Activated T-cell treated with anti-CD3 and anti-CD28 coated beads, Interleukin-2, amount 50 U/mL, for 1 hour (primary cell): ENCODE measurements at regions not wholly inside any gene's neighbourhood (a gene's known extent, or its start where the extent isn't known, plus 50 kb on each side); places are given as distances from the start of the nearest gene placed in this dataset.

Experiments used
- DNase-seq: peaks from one replicate; pipeline ENCODE4 v3.0.0-alpha.2; 2020

GRCh38 chr5:155303120-155303519, 289.6 kb downstream of the KIF4B start:
- no peak for DNase-seq

GRCh38 chr5:155307229-155307628, 293.7 kb downstream of the KIF4B start:
- DNase-seq, result no peak

- no peak for DNase-seq
These were observed 294.7 kb downstream of the KIF4B start for GRCh38 chr5:155308289-155308688.

GRCh38 chr5:155309021-155309746, 295.6 kb downstream of the KIF4B start:
- no peak for DNase-seq

- no peak for DNase-seq
These were observed 298.2 kb downstream of the KIF4B start for GRCh38 chr5:155311721-155312120.

GRCh38 chr5:155313518-155313917, 300.0 kb downstream of the KIF4B start:
- DNase-seq, result no peak

- no peak for DNase-seq
These were observed 302.6 kb downstream of the KIF4B start for GRCh38 chr5:155316070-155316714.

GRCh38 chr5:155332618-155333017, 319.1 kb downstream of the KIF4B start:
- DNase-seq, result no peak

GRCh38 chr5:155342956-155343355, 329.4 kb downstream of the KIF4B start:
- DNase-seq, result no peak

GRCh38 chr5:155343468-155343867, 329.9 kb downstream of the KIF4B start:
- DNase-seq, result no peak

- DNase-seq, result no peak
These were observed 339.7 kb downstream of the KIF4B start for GRCh38 chr5:155353231-155353630.

GRCh38 chr5:155366096-155366495, 352.5 kb downstream of the KIF4B start:
- no peak for DNase-seq

- no peak for DNase-seq
These were observed 354.3 kb downstream of the KIF4B start for GRCh38 chr5:155367841-155368240.

GRCh38 chr5:155368490-155368889, 354.9 kb downstream of the KIF4B start:
- no peak for DNase-seq

- DNase-seq, result no peak
These were observed 366.9 kb downstream of the KIF4B start for GRCh38 chr5:155380480-155380879.

GRCh38 chr5:155381654-155382053, 368.1 kb downstream of the KIF4B start:
- no peak for DNase-seq

- no peak for DNase-seq
These were observed 375.9 kb downstream of the KIF4B start for GRCh38 chr5:155389498-155389897.

GRCh38 chr5:155394727-155395126, 381.2 kb downstream of the KIF4B start:
- DNase-seq, result no peak

GRCh38 chr5:155402927-155403640, 389.5 kb downstream of the KIF4B start:
- DNase-seq, result no peak

- no peak for DNase-seq
These were observed 393.3 kb downstream of the KIF4B start for GRCh38 chr5:155406815-155407214.

GRCh38 chr5:155408465-155408864, 394.9 kb downstream of the KIF4B start:
- no peak for DNase-seq

- DNase-seq, result no peak
These were observed 403.2 kb downstream of the KIF4B start for GRCh38 chr5:155416765-155417164.

- no peak for DNase-seq
These were observed 405.5 kb downstream of the KIF4B start for GRCh38 chr5:155418960-155419579.

GRCh38 chr5:155430192-155430591, 416.6 kb downstream of the KIF4B start:
- no peak for DNase-seq
